Panc1 (cell line): ENCODE measurements at regions not wholly inside any gene's neighbourhood (a gene's known extent, or its start where the extent isn't known, plus 50 kb on each side); places are given as distances from the start of the nearest gene placed in this dataset.

Source experiments
- SIN3A ChIP-seq: IDR thresholded peaks from 2 replicates; pipeline ENCODE4 v1.6.1; 2012; ENCODE audit warnings: low read depth, mild to moderate bottlenecking, low read length, moderate library complexity, borderline replicate concordance; ENCODE audit not compliant: insufficient read depth
- TF ChIP-seq, protein P1 (sequence below): fragments of 450-650 bp; IDR thresholded peaks from 2 replicates; pipeline ENCODE4 v1.5.1; 2017; ENCODE audit warnings: mild to moderate bottlenecking
- TF ChIP-seq, protein P2 (sequence below), 2 experiments: IDR thresholded peaks; 2 replicates each; pipeline ENCODE4 v1.6.1; 2011 to 2012; ENCODE audit warnings: low read depth in 2 of 2, control low read depth in 1 of 2, low read length in 1 of 2, mild to moderate bottlenecking in 1 of 2, moderate library complexity in 1 of 2; ENCODE audit not compliant: insufficient read depth in 1 of 2

DNA sequence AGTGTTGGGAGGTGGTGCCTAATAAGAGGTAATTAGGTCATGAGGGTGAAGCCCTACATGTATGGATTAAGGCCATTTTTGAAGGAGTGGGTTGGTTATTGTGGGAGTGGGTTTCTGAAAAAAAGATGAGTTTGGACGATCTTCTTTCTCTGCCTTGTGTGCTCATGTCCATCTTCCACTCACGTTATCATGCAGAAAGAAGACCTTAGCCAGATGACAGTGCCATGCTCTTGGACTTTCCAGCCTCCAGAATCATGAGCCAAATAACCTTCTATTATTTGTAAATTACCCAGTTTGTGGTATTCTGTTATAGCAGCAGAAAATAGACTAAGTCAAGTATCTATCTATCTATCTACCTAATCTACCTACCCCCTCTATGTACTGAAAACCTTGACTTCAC lies 71.9 kb downstream of the SDR9C7 start:
- TF ChIP-seq, protein P1, sequence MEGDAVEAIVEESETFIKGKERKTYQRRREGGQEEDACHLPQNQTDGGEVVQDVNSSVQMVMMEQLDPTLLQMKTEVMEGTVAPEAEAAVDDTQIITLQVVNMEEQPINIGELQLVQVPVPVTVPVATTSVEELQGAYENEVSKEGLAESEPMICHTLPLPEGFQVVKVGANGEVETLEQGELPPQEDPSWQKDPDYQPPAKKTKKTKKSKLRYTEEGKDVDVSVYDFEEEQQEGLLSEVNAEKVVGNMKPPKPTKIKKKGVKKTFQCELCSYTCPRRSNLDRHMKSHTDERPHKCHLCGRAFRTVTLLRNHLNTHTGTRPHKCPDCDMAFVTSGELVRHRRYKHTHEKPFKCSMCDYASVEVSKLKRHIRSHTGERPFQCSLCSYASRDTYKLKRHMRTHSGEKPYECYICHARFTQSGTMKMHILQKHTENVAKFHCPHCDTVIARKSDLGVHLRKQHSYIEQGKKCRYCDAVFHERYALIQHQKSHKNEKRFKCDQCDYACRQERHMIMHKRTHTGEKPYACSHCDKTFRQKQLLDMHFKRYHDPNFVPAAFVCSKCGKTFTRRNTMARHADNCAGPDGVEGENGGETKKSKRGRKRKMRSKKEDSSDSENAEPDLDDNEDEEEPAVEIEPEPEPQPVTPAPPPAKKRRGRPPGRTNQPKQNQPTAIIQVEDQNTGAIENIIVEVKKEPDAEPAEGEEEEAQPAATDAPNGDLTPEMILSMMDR, result no peak
- TF ChIP-seq, protein P2, sequence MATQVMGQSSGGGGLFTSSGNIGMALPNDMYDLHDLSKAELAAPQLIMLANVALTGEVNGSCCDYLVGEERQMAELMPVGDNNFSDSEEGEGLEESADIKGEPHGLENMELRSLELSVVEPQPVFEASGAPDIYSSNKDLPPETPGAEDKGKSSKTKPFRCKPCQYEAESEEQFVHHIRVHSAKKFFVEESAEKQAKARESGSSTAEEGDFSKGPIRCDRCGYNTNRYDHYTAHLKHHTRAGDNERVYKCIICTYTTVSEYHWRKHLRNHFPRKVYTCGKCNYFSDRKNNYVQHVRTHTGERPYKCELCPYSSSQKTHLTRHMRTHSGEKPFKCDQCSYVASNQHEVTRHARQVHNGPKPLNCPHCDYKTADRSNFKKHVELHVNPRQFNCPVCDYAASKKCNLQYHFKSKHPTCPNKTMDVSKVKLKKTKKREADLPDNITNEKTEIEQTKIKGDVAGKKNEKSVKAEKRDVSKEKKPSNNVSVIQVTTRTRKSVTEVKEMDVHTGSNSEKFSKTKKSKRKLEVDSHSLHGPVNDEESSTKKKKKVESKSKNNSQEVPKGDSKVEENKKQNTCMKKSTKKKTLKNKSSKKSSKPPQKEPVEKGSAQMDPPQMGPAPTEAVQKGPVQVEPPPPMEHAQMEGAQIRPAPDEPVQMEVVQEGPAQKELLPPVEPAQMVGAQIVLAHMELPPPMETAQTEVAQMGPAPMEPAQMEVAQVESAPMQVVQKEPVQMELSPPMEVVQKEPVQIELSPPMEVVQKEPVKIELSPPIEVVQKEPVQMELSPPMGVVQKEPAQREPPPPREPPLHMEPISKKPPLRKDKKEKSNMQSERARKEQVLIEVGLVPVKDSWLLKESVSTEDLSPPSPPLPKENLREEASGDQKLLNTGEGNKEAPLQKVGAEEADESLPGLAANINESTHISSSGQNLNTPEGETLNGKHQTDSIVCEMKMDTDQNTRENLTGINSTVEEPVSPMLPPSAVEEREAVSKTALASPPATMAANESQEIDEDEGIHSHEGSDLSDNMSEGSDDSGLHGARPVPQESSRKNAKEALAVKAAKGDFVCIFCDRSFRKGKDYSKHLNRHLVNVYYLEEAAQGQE (IDR thresholded peaks at IDR 0.05; ENCODE audit: insufficient read depth in 1 of 2, low read depth in 2 of 2, low read length in 1 of 2), result no peak
- TF ChIP-seq SIN3A, result no peak
